ENCODE measurements at regions not wholly inside any gene's neighbourhood (a gene's known extent, or its start where the extent isn't known, plus 50 kb on each side); places are given as distances from the start of the nearest gene placed in this dataset.
"Not testable (repeated sequence)": the region's sequence is repeated elsewhere in the genome, so short reads cannot be mapped to it uniquely, and the experiment has no call there.

DNA sequence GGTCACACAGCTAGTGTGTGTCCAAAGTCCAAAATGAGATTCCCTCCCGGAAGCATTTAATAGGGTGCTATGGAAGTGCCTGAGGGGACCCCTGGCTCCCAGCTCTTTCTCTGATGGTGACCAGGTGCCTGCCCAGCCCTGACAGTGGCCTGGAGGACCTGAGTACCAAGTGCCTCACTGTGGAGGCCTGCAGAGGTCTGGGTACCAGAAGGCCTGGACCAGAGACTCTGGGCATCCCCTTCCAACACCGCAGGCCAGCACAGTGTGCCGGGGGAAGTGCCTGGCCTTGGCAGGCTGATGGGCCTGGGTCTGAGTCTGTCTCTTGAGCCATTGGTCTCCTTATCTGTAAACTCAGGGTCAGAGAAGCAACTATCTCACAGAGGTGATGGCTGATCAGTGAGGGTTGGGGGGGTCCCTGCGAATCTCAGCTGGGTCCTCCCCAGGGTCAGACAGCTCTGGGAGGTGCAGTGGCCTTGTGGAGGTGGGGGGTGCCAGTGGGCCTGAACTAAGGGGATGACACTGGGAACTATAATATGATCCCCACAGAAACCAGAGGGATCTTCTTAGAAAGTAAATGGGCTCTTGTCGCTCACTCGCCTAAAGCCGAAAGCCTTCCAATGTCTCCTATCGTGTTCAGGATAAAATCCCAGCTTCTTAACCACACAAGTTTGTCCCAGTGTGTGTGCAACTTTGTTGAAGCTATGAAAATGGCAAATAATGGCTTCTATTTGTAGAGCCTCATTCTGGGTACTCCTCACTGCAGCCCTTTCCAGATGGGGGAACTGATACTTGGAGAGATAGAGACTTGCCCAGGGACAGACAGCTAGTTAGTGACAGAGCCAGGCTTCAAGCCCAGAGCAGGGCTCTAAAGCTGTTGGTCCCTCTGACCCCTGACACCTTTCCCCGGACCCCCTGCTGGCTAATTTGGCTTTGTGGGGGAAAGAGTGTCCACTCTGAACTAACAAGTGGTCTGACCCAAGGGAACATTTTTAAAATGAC is 225.1 kb downstream of the TFCP2L1 start:
- DNase-seq: no peak

DNA sequence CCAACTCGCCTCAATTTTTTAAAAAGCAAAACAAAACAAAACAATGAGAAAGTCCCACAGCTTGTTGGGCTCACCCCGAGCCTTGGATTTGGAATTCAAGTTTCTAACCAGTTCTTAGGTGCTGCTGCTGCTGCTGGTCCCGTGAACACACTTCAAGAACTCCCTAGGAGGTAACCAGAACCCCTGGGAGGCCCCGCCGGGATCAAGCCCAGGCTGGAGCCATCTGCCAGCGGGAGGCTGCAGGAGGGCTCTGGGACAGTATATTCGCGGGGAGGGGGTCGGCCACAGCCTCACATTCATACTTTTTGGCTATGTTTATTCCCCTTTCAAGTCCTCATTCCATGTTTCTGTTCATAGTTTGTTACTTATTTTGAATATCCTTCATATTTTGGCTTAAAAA is 223.4 kb downstream of the TFCP2L1 start:
- DNase-seq: no peak

DNA sequence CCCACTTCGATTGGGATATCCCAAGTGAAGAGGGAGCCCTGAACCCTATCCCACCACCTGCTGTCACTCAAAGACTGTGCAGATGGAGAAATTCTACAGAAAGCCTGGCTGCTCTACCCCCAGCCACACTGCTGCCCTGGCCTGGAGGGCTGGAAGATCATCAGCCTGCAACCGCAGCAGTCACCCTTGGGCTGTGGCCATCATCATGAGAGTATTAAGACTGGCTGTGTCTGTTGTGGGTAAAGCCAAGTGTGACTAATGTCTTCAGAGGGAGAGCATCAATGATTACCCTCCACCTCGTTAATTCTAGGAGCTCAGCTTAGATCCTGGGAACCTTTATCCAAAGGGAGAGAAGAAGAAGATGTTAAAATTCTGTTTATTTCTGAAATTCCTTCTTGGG is 221.5 kb downstream of the TFCP2L1 start:
- no peak for DNase-seq

DNA sequence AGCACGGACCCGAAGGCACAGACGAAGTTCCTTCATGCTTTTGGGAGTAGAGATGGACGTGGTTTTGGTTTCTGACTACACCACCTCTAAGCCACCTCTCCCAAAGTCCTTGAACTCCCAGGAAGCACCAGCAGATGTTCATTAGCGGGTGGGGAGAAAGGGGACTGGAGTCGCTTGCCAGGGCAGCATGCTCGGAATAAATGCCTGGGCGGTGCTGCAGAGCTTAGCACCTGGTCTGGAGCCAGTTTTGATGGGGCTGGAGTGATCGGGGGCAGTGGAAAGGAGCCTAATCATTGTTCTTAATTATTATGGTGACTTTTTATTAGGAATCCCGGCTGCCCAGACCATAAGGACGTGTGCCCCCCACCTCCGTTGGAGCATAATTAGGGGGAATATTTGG is 220.8 kb downstream of the TFCP2L1 start:
- DNase-seq: no peak

DNA sequence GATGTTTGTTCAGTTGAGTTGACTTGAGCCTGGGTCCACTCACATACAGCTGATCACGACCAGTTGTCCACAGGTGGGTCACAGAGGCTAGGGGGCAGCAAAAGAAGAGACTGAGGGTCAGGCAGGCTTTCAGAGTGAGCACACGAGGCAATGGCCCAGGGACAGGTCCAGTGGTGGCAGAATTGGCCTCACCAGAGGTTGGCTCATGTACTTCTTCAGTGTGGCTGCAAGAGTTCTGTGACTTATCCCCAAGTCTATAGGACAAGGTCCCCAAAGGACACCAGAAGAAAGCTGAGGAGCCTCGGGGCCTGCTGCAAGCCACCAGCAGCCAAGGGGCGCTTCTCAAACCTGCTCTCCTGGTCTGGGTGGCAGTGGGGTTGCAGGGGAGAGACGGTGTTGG is 219.8 kb downstream of the TFCP2L1 start:
- DNase-seq: no peak

DNA sequence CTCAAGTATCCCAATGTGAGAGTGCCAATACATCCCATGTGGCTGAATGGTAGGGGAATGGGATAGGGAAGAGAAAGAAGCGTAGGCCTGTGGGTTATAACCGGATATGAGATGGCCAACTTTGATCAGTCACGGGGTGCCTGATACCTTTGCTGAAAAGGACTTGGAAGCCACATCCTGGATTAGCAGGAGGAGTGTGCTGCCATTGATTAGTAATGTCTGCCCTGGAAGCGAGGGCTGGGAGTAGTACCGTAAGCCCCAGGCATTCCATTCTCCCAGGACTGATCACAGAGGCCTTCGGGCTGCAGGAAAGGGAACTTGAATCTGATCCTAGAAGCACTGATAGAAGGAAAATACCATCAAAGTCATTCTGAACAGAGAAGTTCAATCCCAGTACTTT is 218.5 kb downstream of the TFCP2L1 start:
- no peak for DNase-seq

DNA sequence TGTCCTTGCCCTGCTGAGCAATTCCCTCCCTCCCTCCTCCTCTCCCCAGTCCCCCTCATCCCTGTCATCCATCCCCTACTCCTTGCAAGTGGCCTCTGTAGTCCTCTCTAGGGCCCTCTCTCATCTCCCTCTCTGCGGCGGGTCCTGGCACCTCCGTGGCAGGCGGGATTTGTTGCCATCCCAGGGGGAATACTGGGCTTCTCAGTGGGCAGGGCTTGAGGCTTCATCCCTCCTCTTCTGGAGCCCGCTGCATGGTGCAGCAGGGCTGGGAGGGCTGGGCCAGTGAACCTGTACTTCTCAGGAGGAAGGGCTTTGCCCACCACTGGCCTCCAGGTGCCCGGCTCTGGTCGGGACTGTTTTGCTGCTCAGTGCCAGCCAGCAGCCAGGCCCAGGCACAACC is 216.2 kb downstream of the TFCP2L1 start:
- DNase-seq: no peak

DNA sequence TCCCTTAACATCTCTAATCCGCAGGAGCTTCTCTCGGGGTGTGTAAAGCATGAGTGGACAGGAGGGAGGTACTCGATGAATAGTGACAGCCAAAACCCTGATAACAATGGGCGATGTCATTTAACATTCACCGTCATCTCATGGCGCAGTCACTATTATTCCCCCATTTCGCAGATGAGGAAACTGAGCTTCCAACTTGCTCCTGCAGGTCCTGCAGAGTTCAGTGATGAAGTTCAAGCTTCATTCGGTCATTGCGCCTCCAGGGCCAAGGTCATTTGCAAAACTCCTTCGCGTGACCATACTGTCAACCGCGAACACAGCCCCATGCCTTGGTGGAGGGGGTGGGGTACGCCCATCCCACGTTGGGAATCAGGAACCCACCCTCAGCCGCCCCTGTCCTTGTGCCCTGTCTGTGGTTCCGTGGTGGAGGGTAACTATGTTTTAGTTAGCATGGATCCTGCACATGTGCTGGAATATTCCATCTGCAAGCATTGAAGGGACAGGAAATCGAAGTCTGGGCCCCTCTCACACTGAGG is 215.5 kb downstream of the TFCP2L1 start:
- no peak for DNase-seq

DNA sequence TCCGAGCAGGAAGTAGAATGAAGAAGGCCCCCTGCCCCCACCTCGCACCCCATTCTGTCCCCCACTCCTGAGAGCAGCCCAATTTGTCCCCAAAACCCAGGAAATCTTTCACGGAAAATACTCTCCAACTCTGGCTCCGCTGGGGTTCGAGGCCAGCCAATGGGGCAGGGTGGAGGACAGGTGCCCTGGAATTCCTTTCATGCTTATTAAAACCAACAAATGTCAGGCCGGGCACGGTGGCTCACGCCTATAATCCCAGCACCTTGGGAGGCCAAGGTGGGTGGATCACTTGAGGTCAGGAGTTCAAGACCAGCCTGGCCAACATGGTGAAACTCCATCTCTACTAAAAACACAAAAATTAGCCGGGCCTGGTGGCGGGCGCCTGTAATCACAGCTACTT is 214.9 kb downstream of the TFCP2L1 start:
- not testable (repeated sequence) for DNase-seq

DNA sequence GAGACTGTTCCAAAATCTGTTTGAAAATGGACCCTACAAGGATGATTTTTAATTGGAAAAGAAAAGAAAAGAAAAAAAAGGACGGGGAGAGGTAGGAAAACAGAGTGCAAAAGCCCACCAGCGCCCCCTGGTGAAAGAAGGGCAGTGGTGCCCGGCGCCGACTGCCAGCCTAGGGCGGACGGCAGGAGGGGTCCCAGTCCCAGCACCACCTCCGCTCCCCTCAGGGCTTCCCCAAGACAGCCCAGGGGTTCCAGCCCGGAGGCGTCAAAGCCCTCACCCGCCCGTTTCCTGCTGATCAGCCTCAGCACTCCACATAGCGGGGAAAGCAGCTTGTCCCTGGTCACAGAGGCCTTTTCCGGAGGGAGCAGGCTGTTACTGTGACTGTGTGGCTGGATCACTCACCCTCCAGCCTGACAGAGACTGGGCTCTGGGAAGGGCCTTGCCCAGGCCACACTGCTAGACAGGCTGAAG is 213.9 kb downstream of the TFCP2L1 start:
- peak in 1 of 2 donors; percentile 69 for DNase-seq

DNA sequence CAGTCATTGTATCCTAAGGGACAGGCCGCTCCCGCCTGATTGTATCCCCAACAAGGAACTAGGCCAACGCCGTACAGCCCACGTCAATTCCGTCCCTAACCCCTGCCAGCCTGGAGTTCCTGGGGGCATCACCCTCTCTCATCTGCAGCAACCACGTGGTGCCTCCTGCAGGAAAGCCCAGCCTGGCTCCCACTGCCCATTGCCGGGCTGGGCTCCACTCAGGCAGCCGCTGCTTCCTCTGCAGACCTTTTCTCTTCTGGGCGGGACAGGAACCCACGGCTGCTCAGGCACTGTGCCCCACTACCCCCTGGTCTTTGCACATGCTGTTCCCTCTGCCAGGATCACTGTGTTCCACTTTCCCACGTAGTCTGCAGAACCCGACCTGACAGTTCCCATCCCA is 212.2 kb downstream of the TFCP2L1 start:
- DNase-seq: no peak

DNA sequence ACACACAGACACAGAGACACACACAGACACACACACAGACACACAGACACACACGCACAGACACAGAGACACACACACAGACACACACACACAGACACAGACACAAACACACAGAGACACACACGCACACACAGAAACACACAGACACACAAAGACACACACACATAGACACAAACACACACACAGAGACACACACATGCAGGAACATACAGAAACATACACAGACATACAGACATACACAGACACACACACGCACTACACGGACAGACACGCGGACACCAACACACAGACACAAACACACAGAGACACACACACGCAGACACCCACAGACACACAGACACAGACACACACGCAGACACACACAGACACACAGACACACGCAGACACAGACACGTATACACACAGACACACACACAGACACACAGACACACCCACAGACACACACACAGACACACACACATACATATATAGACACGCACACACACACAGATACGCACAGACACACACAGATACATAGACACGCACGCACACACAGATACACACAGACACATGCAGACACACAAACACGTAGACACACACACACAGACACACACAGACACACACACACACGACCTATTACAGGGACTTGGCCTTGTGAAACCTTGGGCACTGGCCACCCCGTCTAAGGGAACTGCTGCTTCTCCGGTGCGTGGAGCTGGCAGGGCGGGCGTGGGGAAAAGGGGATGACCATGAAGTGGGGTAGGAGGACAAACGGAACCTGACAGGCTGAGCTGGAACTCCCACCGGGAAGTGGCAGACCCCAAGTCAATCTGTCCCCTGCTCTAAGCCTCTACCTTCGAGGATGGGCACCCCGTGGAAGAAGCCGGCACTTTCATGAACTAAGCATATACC is 211.4 kb downstream of the TFCP2L1 start:
- no peak for DNase-seq

DNA sequence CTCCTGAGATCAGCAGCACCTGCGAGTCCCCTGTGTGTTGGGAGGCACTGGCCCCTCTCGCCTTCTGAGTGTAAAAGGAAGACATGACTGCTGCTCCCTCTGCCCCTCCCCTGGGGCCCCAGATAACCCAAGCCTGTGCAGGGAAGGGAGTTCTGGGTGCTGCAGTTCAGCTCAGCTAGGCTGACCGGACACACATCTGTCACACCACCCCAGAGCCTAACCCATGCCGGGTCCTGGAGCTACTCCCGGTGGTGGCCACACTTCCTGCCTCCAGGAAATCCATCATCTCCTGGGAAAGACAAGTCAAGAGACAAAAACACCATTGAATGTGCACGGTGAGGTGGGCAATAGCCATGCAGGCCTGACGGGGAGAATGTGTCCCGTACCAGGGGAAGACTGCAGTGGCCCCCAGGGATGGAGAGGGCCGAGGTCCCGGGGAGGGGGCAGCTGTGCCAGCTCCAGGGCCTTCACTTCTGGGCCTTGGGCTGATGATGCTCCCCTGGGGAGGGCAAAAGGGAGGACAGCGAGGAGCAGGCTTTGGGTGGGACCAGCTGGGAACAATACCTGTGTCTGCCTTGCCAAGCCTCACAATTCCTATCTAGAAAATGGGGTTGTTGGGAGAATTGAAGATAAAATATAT is 210.6 kb downstream of the TFCP2L1 start:
- DNase-seq: no peak

DNA sequence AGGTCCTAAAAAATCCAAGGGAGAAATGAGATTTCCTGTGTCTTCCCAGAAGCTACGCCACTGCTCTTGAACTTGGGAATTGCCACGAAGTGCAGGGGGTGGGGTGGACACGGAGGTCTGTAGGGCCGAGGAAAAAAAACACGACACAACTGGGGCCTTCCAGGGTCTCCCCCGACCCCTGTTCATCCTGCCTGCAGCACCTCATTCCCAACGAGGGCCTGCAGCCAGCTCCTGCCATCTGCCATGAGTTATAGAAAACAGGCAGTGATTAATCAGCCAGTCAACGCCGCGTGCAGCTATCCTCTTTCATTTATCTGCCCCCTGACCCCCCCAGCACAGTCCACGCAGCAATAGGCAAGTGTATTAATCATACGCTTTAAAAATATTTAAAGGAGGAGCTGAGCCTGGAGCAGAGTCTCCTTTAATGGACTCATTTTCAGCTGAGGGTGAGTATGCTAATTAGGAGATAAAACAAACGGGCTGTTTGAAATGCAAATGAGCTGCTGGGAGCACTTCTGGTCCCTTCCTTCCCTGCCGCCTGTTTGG is 209.9 kb downstream of the TFCP2L1 start:
- peak; percentile 36 to 40 for DNase-seq

DNA sequence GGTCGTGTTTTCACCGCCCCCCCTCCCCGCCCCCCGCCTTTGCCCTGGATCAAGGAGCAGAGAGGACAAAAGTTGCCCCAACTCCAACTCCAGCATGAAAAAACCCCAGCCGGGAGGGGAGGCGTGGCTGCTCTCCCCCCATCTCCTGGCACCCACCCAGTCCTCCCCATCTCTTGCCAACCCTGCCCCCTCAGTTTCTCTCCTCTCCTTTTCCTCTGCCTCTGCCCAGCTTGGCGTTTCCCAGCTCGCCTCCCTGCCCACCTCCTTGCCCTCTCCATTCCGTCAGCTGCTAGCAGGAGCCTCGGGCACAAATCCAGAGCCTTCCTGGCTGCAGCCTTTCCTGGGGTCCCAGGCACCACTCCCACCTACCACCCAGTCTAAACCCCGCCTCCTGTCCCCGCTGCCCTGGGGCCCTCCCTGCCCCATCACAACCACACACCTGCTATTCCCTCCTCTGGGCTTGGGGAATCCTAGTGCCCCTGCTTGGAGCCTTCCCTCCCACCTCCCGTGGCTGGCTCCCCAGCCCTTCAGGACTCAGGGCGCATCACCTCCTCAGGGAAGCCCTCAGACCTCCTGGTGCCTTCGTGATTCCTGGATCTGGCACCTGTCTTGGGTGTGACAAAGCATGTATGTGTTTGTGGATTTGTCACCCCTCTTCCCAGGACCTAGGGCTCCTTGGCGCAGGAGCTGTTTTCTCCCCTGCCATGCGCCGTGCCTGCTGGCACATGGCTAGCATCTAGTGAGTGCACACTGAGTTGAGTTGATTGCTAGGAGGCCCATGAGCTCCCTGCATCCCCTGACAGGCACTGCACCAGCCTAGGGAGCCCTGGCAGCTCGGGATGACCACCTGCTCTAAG is 209.1 kb downstream of the TFCP2L1 start:
- DNase-seq: no peak

DNA sequence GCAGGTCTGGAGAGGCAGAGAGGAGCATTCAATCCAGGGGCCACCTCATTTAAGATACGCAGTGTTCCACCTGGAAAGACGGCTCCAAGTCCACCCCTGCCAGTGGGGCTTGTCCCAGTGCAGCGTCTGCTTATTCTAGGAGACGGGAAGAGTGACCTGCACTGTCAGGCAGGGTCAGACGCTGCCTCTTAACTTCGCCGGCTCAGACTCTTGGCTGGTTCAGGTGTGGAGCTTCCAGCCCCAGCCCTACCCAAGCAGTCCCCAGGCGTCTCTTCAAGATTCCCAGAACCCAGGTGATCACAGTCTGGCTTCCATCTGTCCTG is 208.5 kb downstream of the TFCP2L1 start:
- no peak for DNase-seq

DNA sequence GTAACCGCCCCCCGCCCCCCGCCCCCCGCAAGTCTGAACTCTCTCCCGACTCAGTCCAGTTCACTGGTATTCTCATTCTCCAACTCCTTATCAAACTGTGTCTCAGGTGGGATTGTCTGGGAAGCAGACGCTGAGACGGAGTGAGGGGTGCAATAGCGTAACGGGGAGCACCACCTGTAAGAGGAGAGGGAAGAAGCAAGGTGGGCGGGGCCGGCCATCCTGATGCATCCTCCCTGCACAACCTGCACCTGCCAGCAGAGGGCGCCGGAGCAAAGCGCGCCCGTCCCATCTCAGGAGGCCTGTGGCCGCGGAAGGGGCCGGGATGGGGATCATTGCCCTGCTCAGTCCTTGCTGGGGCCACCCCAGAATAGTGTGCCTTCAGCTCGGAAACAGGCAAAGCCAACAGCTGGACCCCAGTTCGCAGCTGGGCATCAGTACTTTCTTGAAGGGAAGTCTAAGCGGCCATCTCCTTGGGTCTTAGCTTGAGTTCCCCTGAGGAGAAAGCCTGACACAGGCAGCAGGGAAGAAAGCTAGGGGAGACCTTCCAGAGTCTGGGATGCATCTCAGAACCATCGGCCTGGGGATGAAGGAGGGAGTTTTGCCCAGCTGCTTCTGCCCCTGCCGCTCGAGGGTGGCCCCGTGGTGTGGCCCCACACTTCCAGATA is 208.0 kb downstream of the TFCP2L1 start:
- DNase-seq: peak; percentile 32 to 79

DNA sequence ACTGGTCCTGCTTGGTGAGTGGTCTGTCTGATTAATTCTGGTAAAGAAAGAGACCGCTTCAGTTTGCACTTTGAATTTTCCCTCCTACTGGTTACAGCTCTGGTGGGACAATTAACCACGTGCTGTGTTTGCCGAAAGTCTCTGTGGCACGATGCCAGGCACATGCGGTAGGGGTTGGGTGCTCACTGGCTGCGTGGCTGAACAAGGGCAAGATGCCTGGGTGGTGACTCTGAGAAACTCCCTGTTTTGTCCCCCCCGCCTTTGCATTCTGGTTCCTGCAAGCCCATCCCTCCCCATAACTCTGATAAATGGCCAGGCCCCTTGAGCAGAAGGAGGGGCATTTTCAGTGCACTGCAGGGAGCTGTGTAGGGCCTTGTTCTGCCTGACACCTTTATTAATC is 206.1 kb downstream of the TFCP2L1 start:
- DNase-seq: no peak

DNA sequence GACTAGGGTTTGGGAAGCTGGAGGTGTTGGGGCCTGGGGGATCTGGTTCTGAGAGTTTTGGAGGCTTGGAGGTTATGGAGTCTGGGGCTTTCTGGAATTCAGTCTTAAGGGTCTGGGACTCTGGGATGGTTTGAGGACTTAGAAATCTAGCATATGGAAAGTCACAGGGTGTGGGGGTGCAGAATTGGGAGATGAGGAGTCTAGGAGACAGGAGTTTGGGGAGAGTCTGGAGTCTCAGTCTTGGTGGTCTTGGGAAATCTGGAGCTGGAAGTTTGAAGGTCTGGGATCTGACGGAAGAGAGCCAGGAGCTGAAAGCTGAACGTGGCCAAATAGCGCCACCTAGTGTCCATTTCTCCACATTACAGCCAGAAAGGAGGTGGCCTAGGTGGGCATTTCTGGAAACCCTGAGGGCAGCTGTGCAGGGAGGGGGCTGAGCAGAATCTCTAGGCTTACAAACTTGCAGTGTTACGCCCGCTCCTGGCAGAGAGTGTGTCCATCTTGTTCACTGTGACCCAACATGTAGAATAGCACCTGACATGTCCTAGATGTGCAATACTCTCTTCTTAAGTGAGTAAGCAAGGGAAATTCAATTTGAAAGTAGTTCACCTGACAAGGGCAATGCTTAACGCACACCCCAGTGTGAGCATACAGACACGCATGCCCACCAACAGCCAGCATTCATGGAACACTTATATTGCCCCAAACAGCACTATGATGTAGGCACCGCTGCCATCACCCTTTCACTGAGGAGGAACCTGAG is 204.8 kb downstream of the TFCP2L1 start:
- DNase-seq: peak; percentile 13 to 82

DNA sequence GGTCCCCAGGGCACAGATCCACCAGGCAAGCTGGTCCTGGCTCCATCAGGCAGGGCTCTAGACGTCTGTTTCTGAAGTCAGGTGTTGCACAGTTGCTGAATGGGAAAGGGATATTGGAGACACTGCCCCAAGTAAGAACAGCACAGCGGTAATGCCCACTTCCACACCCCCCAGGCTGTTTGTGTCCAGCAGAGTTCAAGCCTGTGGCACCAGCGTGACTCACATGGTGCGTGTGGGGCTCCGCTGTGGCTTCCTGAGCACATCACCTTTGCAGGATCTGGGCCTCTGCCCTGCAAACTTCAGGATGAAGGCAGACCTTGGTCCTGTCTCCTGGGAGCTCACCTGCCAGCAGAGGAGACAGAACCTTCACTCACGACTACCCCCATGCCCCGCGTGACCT is 203.3 kb downstream of the TFCP2L1 start:
- DNase-seq: no peak
